ENCODE measurements at regions not wholly inside any gene's neighbourhood (a gene's known extent, or its start where the extent isn't known, plus 50 kb on each side); places are given as distances from the start of the nearest gene placed in this dataset.
A peak's percentile ranks its signal among the peaks of the same experiment; 100 is the strongest.

DNA sequence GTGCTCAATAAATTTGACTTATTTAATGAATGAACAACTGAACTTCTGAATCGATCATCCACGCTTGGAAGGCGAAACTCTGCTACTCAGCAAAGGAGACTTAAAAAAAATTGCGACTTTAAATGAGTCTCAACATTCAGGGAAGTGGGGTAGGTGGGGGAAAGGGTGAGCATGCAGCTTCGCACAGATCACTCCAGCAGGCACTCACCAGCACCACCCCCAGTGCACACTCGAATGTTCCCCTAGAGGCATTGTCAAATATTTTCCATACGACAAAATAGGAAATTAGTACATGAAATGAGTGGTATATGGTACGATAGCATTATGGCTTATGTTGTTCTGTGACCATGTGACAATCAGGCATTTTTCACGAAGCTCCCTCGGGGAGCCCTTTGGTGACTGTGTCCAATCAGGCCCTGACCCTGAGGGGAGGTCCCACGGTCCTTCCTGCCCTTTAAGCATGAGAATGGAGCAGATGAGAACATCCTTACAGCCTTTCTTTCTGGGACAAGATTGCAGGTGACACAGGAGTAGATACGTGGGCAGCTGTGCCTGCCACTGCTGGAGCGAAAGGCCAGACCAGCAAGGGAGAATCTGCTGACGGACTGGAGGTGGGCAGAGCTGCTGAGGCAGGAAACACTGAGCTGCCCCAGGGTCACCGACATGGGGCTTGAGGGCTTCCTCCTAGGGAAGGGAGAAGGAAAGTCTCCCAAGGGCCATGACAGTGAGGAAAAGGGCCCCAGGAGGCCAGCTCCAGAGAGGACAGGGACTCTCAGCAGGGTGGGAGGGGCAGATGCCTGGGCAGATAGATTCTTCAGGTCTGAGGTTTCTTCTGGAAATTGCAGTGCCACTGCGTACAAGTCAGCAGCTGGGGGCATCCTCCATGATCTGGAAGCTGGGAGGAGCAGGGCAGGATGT is 101.3 kb upstream of the ID2 start:
- no peak overlapping the region for H3K4me3 ChIP-seq
- DNase-seq (ENCODE audit: extremely low read depth in 1 of 4, low spot score in 3 of 4) (no peak), ATAC-seq (no peak), FAIRE-seq (no peak)
- peak overlapping the region in 1 of 2 experiments; percentile 74; a peak in 2 of 4 replicates for H3K9ac ChIP-seq (ENCODE audit: insufficient read depth in 1 of 2, low read depth in 2 of 2, low read length in 2 of 2)
- POLR2A ChIA-PET: interaction anchor here (1.0 to 5.3 kb wide), 4 partner anchors 10 to 102 kb away, joined by 3 to 33 read pairs (median 6); partner anchors contain the start of gene ID2
- CTCF ChIA-PET (ENCODE audit: low intra/inter-chr PET ratio): no interaction called here
- no peaks in the 10 kb centered on the region for H3K36me3 ChIP-seq (ENCODE audit: control insufficient read depth, insufficient read depth, low read length)
- BruUV-seq (replicated peaks): no TSS peak
- no peak overlapping the region for H2AFZ ChIP-seq (ENCODE audit: low read depth, low read length)
- no peak for TF ChIP-seq PHF21A (IDR thresholded peaks at IDR 0.05; ENCODE audit: borderline replicate concordance, low read depth)
- TF ChIP-seq ZSCAN32 (CRISPR knock-in tag; IDR thresholded peaks at IDR 0.05): 0 out of 2 replicates have a peak, but pooled peaks have one; percentile 5
- H4K20me1 ChIP-seq (replicated peaks; ENCODE audit: control insufficient read depth, insufficient read depth, low read length): no peaks in the 10 kb centered on the region
- H3K27ac ChIP-seq (ENCODE audit: extremely low read depth, low read depth, low read length): no peak overlapping the region
- H3K27me3 ChIP-seq (ENCODE audit: control insufficient read depth in 2 of 2, insufficient read depth in 2 of 2, low read length in 2 of 2): peaks cover 5 to 27% of the 10 kb centered on the region in 2 experiments; a peak in 3 of 5 replicates
- no peaks in the 10 kb centered on the region for H3K9me3 ChIP-seq (replicated peaks; ENCODE audit: control insufficient read depth, insufficient read depth, low read depth, low read length)
- H3K79me2 ChIP-seq (ENCODE audit: control insufficient read depth, insufficient read depth, low read length): no peaks in the 10 kb centered on the region
- intact Hi-C loops (cut with micrococcal nuclease) (loop anchor here (5.0 kb wide), 1 partner anchor 53 kb away; no protein-coding TSS in a partner anchor), in situ Hi-C loops (cut with MboI) (no loop called here)
- H3K9me1 ChIP-seq (ENCODE audit: control insufficient read depth, insufficient read depth, low read length): no peaks in the 10 kb centered on the region
- peaks cover 19 to 33% of the 10 kb centered on the region in 2 experiments for H3K4me1 ChIP-seq (replicated peaks in 1 of 2; ENCODE audit: control insufficient read depth in 2 of 2, insufficient read depth in 2 of 2, low read length in 2 of 2)
- H3K4me2 ChIP-seq (ENCODE audit: insufficient read depth, low read length): no peak overlapping the region
- 43% methylated on average over 15 of the region's 16 CpGs for WGBS (ENCODE audit: insufficient coverage, low coverage, missing lambda C conversion rate)

DNA sequence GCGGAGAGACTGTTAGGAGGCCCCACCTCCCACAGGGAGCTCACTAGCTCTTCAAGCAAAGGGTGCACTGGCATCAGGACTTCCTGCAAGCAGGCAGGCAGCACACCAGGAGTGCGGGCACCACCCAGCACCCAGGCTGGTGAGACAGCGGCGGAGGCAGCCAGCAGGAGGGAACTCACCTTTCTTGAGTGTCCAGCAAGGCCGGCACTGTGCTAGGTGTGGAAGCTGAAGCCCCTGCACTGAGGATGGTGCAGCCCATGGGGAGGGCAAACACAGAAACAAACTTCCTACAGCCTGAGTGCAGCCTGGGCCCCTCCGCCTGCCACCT is 100.7 kb upstream of the ID2 start:
- in situ Hi-C loops (cut with MboI): no loop called here
- Histone ChIP-seq H3K4me3 (no peak overlapping the region), H3K9me1 (ENCODE audit: control insufficient read depth, insufficient read depth, low read length) (no peaks in the 10 kb centered on the region), H3K27ac (ENCODE audit: extremely low read depth, low read depth, low read length) (no peak overlapping the region), H3K9me3 (replicated peaks; ENCODE audit: control insufficient read depth, insufficient read depth, low read depth, low read length) (no peaks in the 10 kb centered on the region), H4K20me1 (replicated peaks; ENCODE audit: control insufficient read depth, insufficient read depth, low read length) (no peaks in the 10 kb centered on the region), H3K4me1 (replicated peaks in 1 of 2; ENCODE audit: control insufficient read depth in 2 of 2, insufficient read depth in 2 of 2, low read length in 2 of 2) (peaks cover 19 to 37% of the 10 kb centered on the region in 2 experiments), H3K9ac (ENCODE audit: insufficient read depth in 1 of 2, low read depth in 2 of 2, low read length in 2 of 2) (peak overlapping the region in 1 of 2 experiments; percentile 74; a peak in 2 of 4 replicates), H3K27me3 (ENCODE audit: control insufficient read depth in 2 of 2, insufficient read depth in 2 of 2, low read length in 2 of 2) (peaks cover under 1 to 28% of the 10 kb centered on the region in 2 experiments; a peak in 3 of 5 replicates), H3K79me2 (ENCODE audit: control insufficient read depth, insufficient read depth, low read length) (no peaks in the 10 kb centered on the region), H3K4me2 (ENCODE audit: insufficient read depth, low read length) (peak overlapping the region; percentile 12; the same call in 1 of the 2 replicates), H2AFZ (ENCODE audit: low read depth, low read length) (no peak overlapping the region), H3K36me3 (ENCODE audit: control insufficient read depth, insufficient read depth, low read length) (no peaks in the 10 kb centered on the region)
- BruUV-seq (replicated peaks): no TSS peak
- intact Hi-C loops (cut with micrococcal nuclease): loop anchor here (5.0 kb wide), 1 partner anchor 54 kb away; no protein-coding TSS in a partner anchor
- FAIRE-seq (no peak), DNase-seq (ENCODE audit: extremely low read depth in 1 of 4, low spot score in 3 of 4) (no peak), ATAC-seq (no peak)
- 50% methylated on average over 6 of the region's 6 CpGs for WGBS (ENCODE audit: insufficient coverage, low coverage, missing lambda C conversion rate)
- TF ChIP-seq RBM25 (IDR thresholded peaks at IDR 0.05; ENCODE audit: low read depth, low read length, severe bottlenecking): no peak
- no peak for TF ChIP-seq ZNF274 (IDR thresholded peaks at IDR 0.05; ENCODE audit: borderline replicate concordance, low read depth, low read length)
- no peak for TF ChIP-seq ZNF584 (CRISPR knock-in tag; IDR thresholded peaks at IDR 0.05; ENCODE audit: low read depth)
- no peak for TF ChIP-seq THRAP3 (IDR thresholded peaks at IDR 0.05; ENCODE audit: borderline replicate concordance)
- ChIA-PET CTCF (ENCODE audit: low intra/inter-chr PET ratio) (no interaction called here), POLR2A (interaction anchor here (1.0 to 5.3 kb wide), 5 partner anchors 11 to 101 kb away, joined by 3 to 33 read pairs (median 4); partner anchors contain the start of gene ID2)

Data from K562 (cell line).